Lower lobe of right lung (tissue), 2 donors: ENCODE measurements at regions not wholly inside any gene's neighbourhood (a gene's known extent, or its start where the extent isn't known, plus 50 kb on each side); places are given as distances from the start of the nearest gene placed in this dataset.
"Not testable (repeated sequence)": the region's sequence is repeated elsewhere in the genome, so short reads cannot be mapped to it uniquely, and the experiment has no call there.

Experiments used
- ATAC-seq, 2 donors: fragments of 200-7000 bp; cut with Tn5 transposase; one replicate each; pipeline ENCODE4 v1.9.1; 2020 to 2022; ENCODE audit warnings: mild to moderate bottlenecking in 2 of 2, moderate library complexity in 2 of 2
- DNase-seq: peaks from one replicate; pipeline ENCODE4 v3.0.0-alpha.2; 2020
- H3K27ac ChIP-seq: fragments of 200-600 bp; one replicate; pipeline ENCODE4 v1.8.0; 2022
- H3K27me3 ChIP-seq: fragments of 200-600 bp; one replicate; pipeline ENCODE4 v1.8.0; 2022; ENCODE audit warnings: low read depth
- H3K36me3 ChIP-seq: fragments of 200-600 bp; one replicate; pipeline ENCODE4 v1.8.0; 2022; ENCODE audit warnings: mild to moderate bottlenecking
- H3K4me1 ChIP-seq: fragments of 200-600 bp; one replicate; pipeline ENCODE4 v1.8.0; 2022
- H3K4me3 ChIP-seq: fragments of 200-600 bp; one replicate; pipeline ENCODE4 v1.8.0; 2022; ENCODE audit warnings: mild to moderate bottlenecking
- H3K9me3 ChIP-seq: fragments of 200-600 bp; one replicate; pipeline ENCODE4 v1.8.0; 2022
- CTCF ChIP-seq: fragments of 200-600 bp; IDR thresholded peaks from one replicate; pipeline ENCODE4 v1.8.0; 2022; ENCODE audit warnings: antibody characterized with exemption, mild to moderate bottlenecking
- intact Hi-C: fragments of 100-400 bp; cut with DNase I; formaldehyde crosslinking; loops from one replicate; pipeline ENCODE4 v1.11.0; 2022
- donor health status: DM: no; HTN: yes; CAD: no; lungs with severe emphysema.

- intact Hi-C loops, result no loop called here
- no peak overlapping the region for H3K4me3 ChIP-seq
- TF ChIP-seq CTCF, result no peak
- DNase-seq (no peak), ATAC-seq (no peak)
- H3K27ac ChIP-seq, result no peak overlapping the region
- H3K4me1 ChIP-seq, result no peaks in the 10 kb centered on the region
- H3K36me3 ChIP-seq, result no peaks in the 10 kb centered on the region
- H3K9me3 ChIP-seq, result no peaks in the 10 kb centered on the region
- H3K27me3 ChIP-seq, result no peaks in the 10 kb centered on the region
Observed at GRCh38 chr12:73632191-73632590, 905.4 kb upstream of the ATXN7L3B start.

- no peaks in the 10 kb centered on the region for H3K4me1 ChIP-seq
- no peaks in the 10 kb centered on the region for H3K27me3 ChIP-seq
- intact Hi-C loops, result no loop called here
- no peaks in the 10 kb centered on the region for H3K36me3 ChIP-seq
- DNase-seq (no peak), ATAC-seq (no peak)
- H3K4me3 ChIP-seq, result no peak overlapping the region
- TF ChIP-seq CTCF, result no peak
- H3K27ac ChIP-seq, result no peak overlapping the region
- no peaks in the 10 kb centered on the region for H3K9me3 ChIP-seq
Observed at GRCh38 chr12:73632661-73633060, 905.0 kb upstream of the ATXN7L3B start.

- DNase-seq, H3K36me3 ChIP-seq, H3K4me3 ChIP-seq, ATAC-seq, H3K27me3 ChIP-seq, H3K27ac ChIP-seq, H3K4me1 ChIP-seq, H3K9me3 ChIP-seq, intact Hi-C loops: not testable (repeated sequence)
Observed at GRCh38 chr12:73639397-73639796, 898.2 kb upstream of the ATXN7L3B start.

- H3K27ac ChIP-seq, result no peak overlapping the region
- peaks cover 23% of the 10 kb centered on the region for H3K9me3 ChIP-seq
- no peaks in the 10 kb centered on the region for H3K27me3 ChIP-seq
- no peak overlapping the region for H3K4me3 ChIP-seq
- no peak for TF ChIP-seq CTCF
- DNase-seq, result no peak
- ATAC-seq, result no peak
- H3K36me3 ChIP-seq, result no peaks in the 10 kb centered on the region
- H3K4me1 ChIP-seq, result no peaks in the 10 kb centered on the region
- intact Hi-C loops, result no loop called here
Observed at GRCh38 chr12:73656375-73656774, 881.3 kb upstream of the ATXN7L3B start.

GRCh38 chr12:73659802-73660201, 877.8 kb upstream of the ATXN7L3B start:
- no peaks in the 10 kb centered on the region for H3K4me1 ChIP-seq
- H3K9me3 ChIP-seq, result no peaks in the 10 kb centered on the region
- no peak overlapping the region for H3K27ac ChIP-seq
- no peaks in the 10 kb centered on the region for H3K36me3 ChIP-seq
- no peak overlapping the region for H3K4me3 ChIP-seq
- no peak for DNase-seq
- no peaks in the 10 kb centered on the region for H3K27me3 ChIP-seq
- no peak for TF ChIP-seq CTCF
- intact Hi-C loops, result no loop called here
- no peak for ATAC-seq

GRCh38 chr12:73665193-73665592, 872.4 kb upstream of the ATXN7L3B start:
- no peak overlapping the region for H3K4me3 ChIP-seq
- H3K36me3 ChIP-seq, result no peaks in the 10 kb centered on the region
- H3K9me3 ChIP-seq, result no peaks in the 10 kb centered on the region
- intact Hi-C loops, result no loop called here
- no peak for TF ChIP-seq CTCF
- ATAC-seq (peak in 1 of 2 donors; percentile 29), DNase-seq (no peak)
- H3K27ac ChIP-seq, result no peak overlapping the region
- H3K4me1 ChIP-seq, result no peaks in the 10 kb centered on the region
- no peaks in the 10 kb centered on the region for H3K27me3 ChIP-seq

- DNase-seq, H3K4me3 ChIP-seq, H3K9me3 ChIP-seq, H3K4me1 ChIP-seq, H3K27ac ChIP-seq, intact Hi-C loops, H3K27me3 ChIP-seq, ATAC-seq, H3K36me3 ChIP-seq: not testable (repeated sequence)
Observed at GRCh38 chr12:73671550-73671949, 866.1 kb upstream of the ATXN7L3B start.
